Astrocyte (in vitro differentiated cells and primary cell): ENCODE measurements at regions not wholly inside any gene's neighbourhood (a gene's known extent, or its start where the extent isn't known, plus 50 kb on each side); places are given as distances from the start of the nearest gene placed in this dataset.

Source experiments
- DNase-seq: peaks from one replicate; pipeline ENCODE4 v3.0.0-alpha.2; 2010; ENCODE audit warnings: low read depth
- FAIRE-seq: peaks from 2 replicates; lab custom pipeline; 2011; peaks lifted over from hg19 to GRCh38; lab: Jason Lieb, UNC
- H2AFZ ChIP-seq: 2 replicates; pipeline ENCODE4 v1.6.0; 2012; ENCODE audit warnings: low read depth, low read length, inconsistent platforms
- H3K27ac ChIP-seq: 2 replicates; pipeline ENCODE4 v1.5.1; 2011; ENCODE audit warnings: low read depth, low read length, inconsistent platforms
- H3K27me3 ChIP-seq: 2 replicates; pipeline ENCODE4 v1.6.0; 2011; ENCODE audit warnings: low read length, inconsistent platforms; ENCODE audit not compliant: insufficient read depth
- H3K36me3 ChIP-seq: 2 replicates; pipeline ENCODE4 v1.5.1; 2011; ENCODE audit warnings: low read length, inconsistent platforms; ENCODE audit not compliant: insufficient read depth
- H3K4me1 ChIP-seq: 2 replicates; pipeline ENCODE4 v1.5.1; 2011; ENCODE audit warnings: low read length, inconsistent platforms; ENCODE audit not compliant: insufficient read depth
- H3K4me2 ChIP-seq: 2 replicates; pipeline ENCODE4 v1.6.0; 2012; ENCODE audit warnings: low read length, inconsistent platforms
- H3K4me3 ChIP-seq: 2 replicates; pipeline ENCODE4 v1.5.1; 2011; ENCODE audit warnings: low read depth, mild to moderate bottlenecking, low read length, inconsistent platforms; ENCODE audit not compliant: insufficient read depth
- H3K79me2 ChIP-seq: 2 replicates; pipeline ENCODE4 v1.6.0; 2012; ENCODE audit warnings: mild to moderate bottlenecking, low read length, inconsistent platforms; ENCODE audit not compliant: insufficient read depth
- H3K9ac ChIP-seq: 2 replicates; pipeline ENCODE4 v1.6.0; 2012; ENCODE audit warnings: mild to moderate bottlenecking, low read length, inconsistent platforms
- H3K9me3 ChIP-seq: 2 replicates; pipeline ENCODE4 v1.5.1; 2012; ENCODE audit warnings: low read depth, mild to moderate bottlenecking, low read length, inconsistent platforms; ENCODE audit not compliant: insufficient read depth
- H4K20me1 ChIP-seq: 2 replicates; pipeline ENCODE4 v1.6.0; 2012; ENCODE audit warnings: low read length, inconsistent platforms; ENCODE audit not compliant: insufficient read depth
- H3K27ac Mint-ChIP-seq: one replicate; pipeline ENCODE4 v1.8.0; 2021; ENCODE audit warnings: mild to moderate bottlenecking, mixed read lengths; ENCODE audit not compliant: unreplicated experiment
- H3K27me3 Mint-ChIP-seq: one replicate; pipeline ENCODE4 v1.8.0; 2021; ENCODE audit warnings: low read depth, mixed read lengths; ENCODE audit not compliant: unreplicated experiment
- H3K36me3 Mint-ChIP-seq: one replicate; pipeline ENCODE4 v1.8.0; 2021; ENCODE audit warnings: low read depth, mixed read lengths; ENCODE audit not compliant: unreplicated experiment
- H3K4me1 Mint-ChIP-seq: one replicate; pipeline ENCODE4 v1.8.0; 2021; ENCODE audit warnings: low read depth, mixed read lengths; ENCODE audit not compliant: unreplicated experiment
- H3K4me3 Mint-ChIP-seq: one replicate; pipeline ENCODE4 v1.8.0; 2021; ENCODE audit warnings: mild to moderate bottlenecking, moderate library complexity, mixed read lengths; ENCODE audit not compliant: unreplicated experiment
- H3K9me3 Mint-ChIP-seq: one replicate; pipeline ENCODE4 v1.8.0; 2021; ENCODE audit warnings: mild to moderate bottlenecking, mixed read lengths; ENCODE audit not compliant: unreplicated experiment
- CTCF ChIP-seq: IDR thresholded peaks from 2 replicates; pipeline ENCODE4 v1.5.1; 2011; ENCODE audit warnings: low read depth, mild to moderate bottlenecking, inconsistent platforms, low read length, moderate library complexity; ENCODE audit not compliant: insufficient read depth
- EZH2 ChIP-seq: IDR thresholded peaks from 2 replicates; pipeline ENCODE4 v1.6.1; 2012; ENCODE audit warnings: mild to moderate bottlenecking, low read length, inconsistent platforms; ENCODE audit not compliant: insufficient read depth

- Histone ChIP-seq H3K9ac (no peak overlapping the region), H4K20me1 (no peaks in the 10 kb centered on the region), H3K27me3 (no peaks in the 10 kb centered on the region), H3K4me3 (no peak overlapping the region), H2AFZ (no peak overlapping the region), H3K27ac (no peak overlapping the region), H3K79me2 (no peaks in the 10 kb centered on the region), H3K4me1 (peaks cover 8% of the 10 kb centered on the region), H3K4me2 (no peak overlapping the region), H3K9me3 (peaks cover 3% of the 10 kb centered on the region), H3K36me3 (no peaks in the 10 kb centered on the region)
- Mint-ChIP-seq H3K4me1 (peaks cover 11% of the 10 kb centered on the region), H3K9me3 (peaks cover 3% of the 10 kb centered on the region), H3K27me3 (peaks cover 3% of the 10 kb centered on the region), H3K27ac (no peak overlapping the region), H3K36me3 (no peaks in the 10 kb centered on the region), H3K4me3 (no peak overlapping the region)
- TF ChIP-seq CTCF (no peak), EZH2 (no peak)
- no peak for FAIRE-seq
- no peak for DNase-seq
These were observed 140.7 kb downstream of the MTPAP start for GRCh38 chr10:30208330-30208729.

GRCh38 chr10:30207485-30208052, 141.5 kb downstream of the MTPAP start:
- H3K36me3 ChIP-seq = no peaks in the 10 kb centered on the region
- peaks cover 3% of the 10 kb centered on the region for H3K9me3 ChIP-seq
- H3K36me3 Mint-ChIP-seq = no peaks in the 10 kb centered on the region
- H3K27me3 Mint-ChIP-seq = peaks cover 3% of the 10 kb centered on the region
- H4K20me1 ChIP-seq = no peaks in the 10 kb centered on the region
- no peak overlapping the region for H3K27ac Mint-ChIP-seq
- H3K79me2 ChIP-seq = no peaks in the 10 kb centered on the region
- H3K27ac ChIP-seq = no peak overlapping the region
- H3K4me3 ChIP-seq = no peak overlapping the region
- peaks cover 3% of the 10 kb centered on the region for H3K9me3 Mint-ChIP-seq
- FAIRE-seq (no peak), DNase-seq (peak; percentile 36)
- H3K4me2 ChIP-seq = peak overlapping the region; percentile 50
- no peak for TF ChIP-seq EZH2
- TF ChIP-seq CTCF = no peak
- no peak overlapping the region for H3K9ac ChIP-seq
- peaks cover 11% of the 10 kb centered on the region for H3K4me1 Mint-ChIP-seq
- H3K4me1 ChIP-seq = peaks cover 8% of the 10 kb centered on the region
- no peaks in the 10 kb centered on the region for H3K27me3 ChIP-seq
- H2AFZ ChIP-seq = no peak overlapping the region
- H3K4me3 Mint-ChIP-seq = no peak overlapping the region

GRCh38 chr10:30200017-30200415, 140.6 kb upstream of the JCAD start:
- no peak overlapping the region for H3K4me3 ChIP-seq
- peaks cover 3% of the 10 kb centered on the region for H3K9me3 ChIP-seq
- no peak overlapping the region for H3K9ac ChIP-seq
- no peaks in the 10 kb centered on the region for H3K36me3 ChIP-seq
- FAIRE-seq (no peak), DNase-seq (no peak)
- H3K4me3 Mint-ChIP-seq = no peak overlapping the region
- H3K4me2 ChIP-seq = no peak overlapping the region
- no peaks in the 10 kb centered on the region for H3K4me1 ChIP-seq
- peaks cover 7% of the 10 kb centered on the region for H3K27me3 ChIP-seq
- no peak for TF ChIP-seq EZH2
- TF ChIP-seq CTCF = no peak
- no peaks in the 10 kb centered on the region for H4K20me1 ChIP-seq
- H2AFZ ChIP-seq = no peak overlapping the region
- H3K27ac Mint-ChIP-seq = no peak overlapping the region
- H3K4me1 Mint-ChIP-seq = no peaks in the 10 kb centered on the region
- no peaks in the 10 kb centered on the region for H3K27me3 Mint-ChIP-seq
- peaks cover 3% of the 10 kb centered on the region for H3K9me3 Mint-ChIP-seq
- H3K79me2 ChIP-seq = no peaks in the 10 kb centered on the region
- H3K36me3 Mint-ChIP-seq = no peaks in the 10 kb centered on the region
- H3K27ac ChIP-seq = no peak overlapping the region
